ENCODE measurements at regions not wholly inside any gene's neighbourhood (a gene's known extent, or its start where the extent isn't known, plus 50 kb on each side); places are given as distances from the start of the nearest gene placed in this dataset.
A peak's percentile ranks its signal among the peaks of the same experiment; 100 is the strongest.

GRCh38 chr3:72180405-72180804 lies 395.5 kb upstream of the PROK2 start:
- intact Hi-C loops (cut with DNase I) = no loop called here
- H3K27me3 ChIP-seq = no peaks in the 10 kb centered on the region
- no peak overlapping the region for H3K4me3 ChIP-seq
- TF ChIP-seq POLR2AphosphoS5 (IDR thresholded peaks at IDR 0.05) (no peak), POLR2A (IDR thresholded peaks at IDR 0.05; ENCODE audit: low read depth) (no peak), CTCF (IDR thresholded peaks at IDR 0.05) (no peak), EP300 (IDR thresholded peaks at IDR 0.05) (no peak)
- 89% methylated on average over 1 of the region's 1 CpG for whole genome bisulfite sequencing
- no peak overlapping the region for H3K27ac ChIP-seq (replicated peaks in 1 of 4)
- DNase-seq (ENCODE audit: extremely low spot score) = no peak
- H3K4me1 ChIP-seq = peaks cover 10 to 29% (median 23%) of the 10 kb centered on the region in 4 donors
- H3K9me3 ChIP-seq = no peaks in the 10 kb centered on the region
- H3K36me3 ChIP-seq = no peaks in the 10 kb centered on the region

- Histone ChIP-seq H3K27me3 (no peaks in the 10 kb centered on the region), H3K9me3 (no peaks in the 10 kb centered on the region), H3K27ac (replicated peaks in 1 of 4) (no peak overlapping the region), H3K4me1 (peaks cover 10 to 38% (median 30%) of the 10 kb centered on the region in 4 donors), H3K4me3 (no peak overlapping the region), H3K36me3 (no peaks in the 10 kb centered on the region)
- intact Hi-C loops (cut with DNase I) = no loop called here
- no peak for DNase-seq (ENCODE audit: extremely low spot score)
- WGBS = 93% methylated on average over 7 of the region's 7 CpGs
- TF ChIP-seq EP300 (IDR thresholded peaks at IDR 0.05) (no peak), POLR2A (IDR thresholded peaks at IDR 0.05; ENCODE audit: low read depth) (no peak), CTCF (IDR thresholded peaks at IDR 0.05) (no peak), POLR2AphosphoS5 (IDR thresholded peaks at IDR 0.05) (no peak)
Measured at GRCh38 chr3:72179107-72179464, 394.1 kb upstream of the PROK2 start.

- H3K4me3 ChIP-seq = no peak overlapping the region
- no peaks in the 10 kb centered on the region for H3K36me3 ChIP-seq
- H3K4me1 ChIP-seq = peaks cover 10 to 43% (median 35%) of the 10 kb centered on the region in 4 donors
- H3K27ac ChIP-seq (replicated peaks in 1 of 4) = no peak overlapping the region
- no peak for DNase-seq (ENCODE audit: extremely low spot score)
- WGBS = 100% methylated on average over 3 of the region's 3 CpGs
- TF ChIP-seq EP300 (IDR thresholded peaks at IDR 0.05) = no peak
- no peak for TF ChIP-seq POLR2A (IDR thresholded peaks at IDR 0.05; ENCODE audit: low read depth)
- TF ChIP-seq POLR2AphosphoS5 (IDR thresholded peaks at IDR 0.05) = no peak
- TF ChIP-seq CTCF (IDR thresholded peaks at IDR 0.05) = no peak
- H3K27me3 ChIP-seq = no peaks in the 10 kb centered on the region
- H3K9me3 ChIP-seq = no peaks in the 10 kb centered on the region
- intact Hi-C loops (cut with DNase I) = no loop called here
Measured at GRCh38 chr3:72178463-72179106, 393.6 kb upstream of the PROK2 start.

GRCh38 chr3:72177075-72178050 lies 392.4 kb upstream of the PROK2 start:
- no peak for DNase-seq (ENCODE audit: extremely low spot score)
- peak overlapping the region; percentile 33 to 47 (median 40) for H3K4me3 ChIP-seq
- 21% methylated on average over 30 of the region's 36 CpGs for WGBS
- peaks cover 20 to 55% (median 47%) of the 10 kb centered on the region in 4 donors for H3K4me1 ChIP-seq
- H3K27me3 ChIP-seq = no peaks in the 10 kb centered on the region
- intact Hi-C loops (cut with DNase I) = no loop called here
- TF ChIP-seq POLR2AphosphoS5 (IDR thresholded peaks at IDR 0.05) (peak; percentile 46 to 65), EP300 (IDR thresholded peaks at IDR 0.05) (peak; percentile 31), CTCF (IDR thresholded peaks at IDR 0.05) (no peak)
- H3K9me3 ChIP-seq = no peaks in the 10 kb centered on the region
- no peaks in the 10 kb centered on the region for H3K36me3 ChIP-seq
- H3K27ac ChIP-seq (replicated peaks in 1 of 4) = peak overlapping the region; percentile 28 to 73 (median 46)

All from esophagus muscularis mucosa (tissue), 4 donors.